GM21526 (cell line): ENCODE measurements at regions not wholly inside any gene's neighbourhood (a gene's known extent, or its start where the extent isn't known, plus 50 kb on each side); places are given as distances from the start of the nearest gene placed in this dataset.

Experiments
- ATAC-seq: cut with Tn5 transposase; IDR thresholded peaks from one replicate; pipeline ENCODE4 v1.9.1; 2021; ENCODE audit warnings: moderate library complexity; ENCODE audit not compliant: unreplicated experiment, low FRiP score

DNA sequence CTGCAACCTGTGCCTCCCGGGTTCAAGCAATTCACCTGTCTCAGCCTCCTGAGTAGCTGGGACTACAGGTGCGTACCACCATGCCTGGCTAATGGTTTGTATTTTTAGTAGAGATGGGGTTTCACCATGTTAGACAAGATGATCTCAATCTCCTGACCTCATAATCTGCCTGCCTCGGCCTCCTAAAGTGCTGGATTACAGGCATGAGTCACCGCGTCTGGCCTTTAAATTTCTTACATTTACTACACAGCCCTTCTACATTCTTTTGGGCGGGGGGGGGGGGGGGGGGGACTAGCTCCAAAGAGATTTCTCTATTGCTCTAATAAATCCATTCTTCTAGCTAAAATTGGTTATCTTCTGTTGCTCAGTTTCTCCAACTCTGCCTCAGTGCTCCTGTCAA is 964.9 kb upstream of the ACVR2A start:
- no peak for ATAC-seq

DNA sequence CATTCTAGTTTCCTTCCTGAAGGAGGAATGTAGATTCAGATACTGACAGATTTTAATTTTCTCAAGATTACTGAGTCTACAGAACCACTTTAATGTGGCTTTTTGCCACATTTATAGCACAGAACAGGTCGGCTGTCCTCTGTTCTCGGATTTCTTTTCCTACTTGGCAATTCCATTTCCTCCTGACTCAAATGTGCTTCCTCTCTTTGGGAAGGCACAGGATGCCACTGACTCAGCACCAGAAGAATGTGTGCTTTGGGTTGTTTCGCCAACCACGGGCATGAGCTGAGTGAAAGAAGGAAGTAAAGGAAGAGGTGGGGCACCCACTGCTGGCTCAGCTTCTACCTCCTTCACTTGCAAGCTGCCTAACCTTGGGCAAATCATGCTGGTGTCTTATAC is 970.6 kb upstream of the ACVR2A start:
- no peak for ATAC-seq

GRCh38 chr2:146873646-146874259 is 971.1 kb upstream of the ACVR2A start:
- ATAC-seq, result no peak

DNA sequence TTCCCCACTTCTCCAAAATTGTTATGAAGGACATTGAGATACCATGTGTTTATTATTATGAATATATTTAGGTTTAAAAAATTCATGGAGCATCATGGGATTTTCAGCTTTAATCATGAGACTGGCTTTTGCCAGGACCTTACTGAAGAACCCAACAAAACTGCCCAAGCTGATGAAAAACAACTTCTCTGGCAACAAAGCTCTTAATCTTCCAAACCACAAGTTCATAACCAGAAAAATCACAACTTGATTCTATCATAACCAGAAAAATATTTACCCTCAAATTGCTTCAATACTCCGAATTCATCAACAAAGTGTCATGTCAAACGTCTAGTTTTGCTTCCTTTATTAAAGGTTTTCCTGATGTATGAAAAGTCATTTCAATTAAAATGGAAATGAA is 971.8 kb upstream of the ACVR2A start:
- ATAC-seq, result no peak

GRCh38 chr2:146870691-146871090 is 974.1 kb upstream of the ACVR2A start:
- no peak for ATAC-seq

GRCh38 chr2:146869328-146869727 is 975.5 kb upstream of the ACVR2A start:
- ATAC-seq, result no peak

- no peak for ATAC-seq
These were observed 976.8 kb upstream of the ACVR2A start for GRCh38 chr2:146868051-146868450.

DNA sequence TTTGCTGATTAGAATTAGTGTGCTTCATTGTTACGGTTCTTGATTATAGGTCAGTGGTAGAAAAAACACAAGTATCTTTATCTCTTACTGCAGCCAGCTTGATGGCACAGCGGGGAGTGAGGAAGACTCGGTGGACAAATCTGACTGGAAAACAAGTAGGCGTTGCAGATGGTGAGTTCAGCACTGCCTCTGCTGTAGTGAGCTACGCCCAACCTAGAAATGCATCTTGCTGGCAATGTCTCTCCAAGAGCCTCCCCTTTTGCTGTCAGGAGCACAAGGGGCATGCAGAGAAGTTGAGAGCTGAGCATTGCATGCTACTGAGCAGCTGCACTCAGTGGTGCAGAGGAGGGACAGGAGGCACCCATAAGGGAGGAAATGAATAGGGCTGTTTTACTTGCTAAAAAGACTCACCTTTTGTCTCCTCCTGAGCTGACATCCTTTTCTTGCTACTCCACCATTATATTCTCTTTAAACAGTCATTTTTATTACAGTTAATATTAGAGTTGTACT is 977.3 kb upstream of the ACVR2A start:
- ATAC-seq, result no peak

GRCh38 chr2:146853741-146854444 is 990.9 kb upstream of the ACVR2A start:
- ATAC-seq, result no peak

DNA sequence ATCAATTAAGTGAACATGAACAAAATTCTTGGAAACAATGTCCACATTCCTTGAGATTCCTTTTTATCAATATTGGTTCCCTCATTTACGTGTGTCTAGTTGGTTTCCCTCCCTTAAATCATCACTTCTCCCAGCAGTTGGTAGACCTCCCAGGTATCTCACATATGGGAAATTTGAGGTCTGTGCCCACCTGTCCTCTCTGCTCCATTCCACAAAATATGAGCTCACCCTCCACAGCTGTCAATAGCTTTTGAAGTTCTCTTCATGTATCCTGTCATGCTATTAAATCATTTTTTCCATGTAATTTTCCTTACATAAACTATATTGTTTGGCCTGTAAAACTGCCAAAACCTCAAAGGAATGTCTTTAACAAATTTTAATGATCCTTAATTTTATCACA is 992.2 kb upstream of the ACVR2A start:
- no peak for ATAC-seq

DNA sequence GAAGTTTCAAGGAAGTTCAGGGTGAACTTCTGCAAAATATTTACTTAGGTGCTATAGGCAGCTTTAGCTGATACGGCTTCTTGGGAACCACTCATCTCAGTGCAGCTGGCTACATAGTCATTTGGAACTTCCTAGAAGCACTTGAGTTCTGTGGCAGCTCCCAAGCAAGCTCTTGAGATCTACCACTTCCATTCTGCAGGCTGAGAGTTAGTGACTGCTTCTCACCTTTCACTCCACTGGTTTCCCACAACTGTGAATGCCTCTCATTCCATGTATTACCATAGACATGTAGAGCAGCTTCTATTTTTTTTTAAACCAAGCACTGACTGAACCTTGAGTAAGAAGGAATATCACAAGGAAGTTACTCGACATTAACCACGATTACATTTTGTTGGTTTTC is 994.1 kb upstream of the ACVR2A start:
- ATAC-seq, result no peak

DNA sequence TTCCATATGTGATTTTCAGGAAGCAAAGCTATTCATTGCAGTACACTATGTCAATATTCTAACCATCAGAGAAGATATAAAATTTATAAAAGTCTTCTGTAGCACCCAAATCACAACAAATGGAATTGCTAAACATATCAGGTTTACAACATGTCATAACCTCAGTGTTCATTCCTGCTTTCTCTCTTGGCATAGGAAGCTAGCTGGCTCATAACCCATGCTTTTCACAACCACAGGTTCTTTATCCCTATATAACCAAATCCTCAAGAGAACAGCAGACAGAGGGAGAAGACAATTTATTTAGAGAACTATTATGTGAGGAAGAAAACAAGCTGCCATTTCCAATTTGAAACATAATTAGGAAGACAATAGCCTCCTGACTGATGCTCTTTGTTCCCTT is 997.0 kb upstream of the ACVR2A start:
- no peak for ATAC-seq

GRCh38 chr2:146844226-146844990 is 1000.4 kb upstream of the ACVR2A start:
- ATAC-seq, result no peak

GRCh38 chr2:146837857-146838256 is 1007.0 kb upstream of the ACVR2A start:
- ATAC-seq, result no peak

GRCh38 chr2:146826388-146826787 is 1018.4 kb upstream of the ACVR2A start:
- no peak for ATAC-seq

DNA sequence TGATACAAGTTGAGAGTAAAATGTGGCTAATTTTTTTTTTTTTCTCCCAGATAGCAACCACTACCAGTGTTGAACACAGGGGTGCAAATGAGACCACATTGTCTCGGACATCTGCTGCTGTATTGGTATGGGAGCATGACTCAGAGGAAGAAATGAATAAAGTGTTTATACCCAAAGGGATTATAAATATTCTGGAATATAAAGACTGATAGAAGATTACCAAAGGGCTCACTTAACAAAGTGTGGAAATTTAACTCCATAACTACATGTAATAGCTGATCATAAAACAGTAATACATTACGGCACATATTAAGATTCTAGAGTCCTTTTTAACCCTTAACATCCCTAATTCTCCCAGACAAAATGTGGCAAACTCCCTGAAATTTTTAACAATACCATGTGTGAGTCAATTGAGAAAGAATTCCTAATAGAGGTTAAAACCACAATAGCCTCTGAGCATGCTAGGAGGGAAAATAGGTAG is 1023.0 kb upstream of the ACVR2A start:
- ATAC-seq, result no peak

DNA sequence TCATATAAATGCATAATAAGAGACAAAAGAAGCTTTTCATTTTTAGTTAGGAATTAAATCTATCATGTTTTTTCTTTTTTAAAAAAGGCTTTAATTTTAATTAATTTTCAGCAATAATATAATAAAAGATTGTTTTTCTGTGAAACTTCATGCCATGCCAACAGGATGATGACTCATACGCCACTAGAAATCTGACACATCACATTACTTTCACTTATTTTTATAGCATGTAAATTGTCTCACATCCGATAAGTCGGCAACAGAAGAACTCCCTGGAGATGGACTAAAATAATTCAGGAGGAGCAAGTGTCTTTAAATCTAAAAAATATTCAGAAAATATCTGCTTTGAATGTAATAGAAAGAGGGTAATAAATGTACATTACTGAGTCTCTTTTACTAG is 1024.2 kb upstream of the ACVR2A start:
- ATAC-seq, result no peak

- no peak for ATAC-seq
These were observed 1026.7 kb upstream of the ACVR2A start for GRCh38 chr2:146818122-146818521.

- ATAC-seq, result no peak
These were observed 1027.2 kb upstream of the ACVR2A start for GRCh38 chr2:146817613-146818012.

GRCh38 chr2:146814971-146815370 is 1029.9 kb upstream of the ACVR2A start:
- ATAC-seq, result no peak

- ATAC-seq, result no peak
These were observed 1037.2 kb upstream of the ACVR2A start for GRCh38 chr2:146807568-146808168.
